HFFc6 (cell line): ENCODE measurements at regions not wholly inside any gene's neighbourhood (a gene's known extent, or its start where the extent isn't known, plus 50 kb on each side); places are given as distances from the start of the nearest gene placed in this dataset.

Source experiments
- DNase-seq: peaks from one replicate; pipeline ENCODE4 v3.0.0-alpha.2; 2018
- H3K27ac Mint-ChIP-seq: 2 replicates; pipeline ENCODE4 v1.8.0; 2020; ENCODE audit warnings: mild to moderate bottlenecking, mixed read lengths
- H3K27me3 Mint-ChIP-seq: 2 replicates; pipeline ENCODE4 v1.8.0; 2021; ENCODE audit warnings: mild to moderate bottlenecking, moderate library complexity, mixed read lengths; ENCODE audit not compliant: insufficient read depth
- H3K36me3 Mint-ChIP-seq: 2 replicates; pipeline ENCODE4 v1.8.0; 2021; ENCODE audit warnings: low read depth, mixed read lengths
- H3K4me1 Mint-ChIP-seq: 2 replicates; pipeline ENCODE4 v1.8.0; 2020; ENCODE audit warnings: low read depth, mixed read lengths
- H3K4me3 Mint-ChIP-seq: 2 replicates; pipeline ENCODE4 v1.8.0; 2020; ENCODE audit warnings: mild to moderate bottlenecking, moderate library complexity, mixed read lengths
- H3K9me3 Mint-ChIP-seq: 2 replicates; pipeline ENCODE4 v1.8.0; 2020; ENCODE audit warnings: mild to moderate bottlenecking, mixed read lengths
- CTCF ChIP-seq: fragments of 200-600 bp; sonication (generic); IDR thresholded peaks from 2 replicates; pipeline ENCODE4 v1.5.0; 2021; ENCODE audit warnings: antibody characterized with exemption, mild to moderate bottlenecking

GRCh38 chr10:125557801-125558505 lies 125.0 kb downstream of the TEX36 start:
- no peak for DNase-seq
- Mint-ChIP-seq H3K27me3 (peaks cover 18% of the 10 kb centered on the region), H3K4me3 (no peak overlapping the region), H3K4me1 (no peaks in the 10 kb centered on the region), H3K27ac (no peak overlapping the region), H3K9me3 (no peaks in the 10 kb centered on the region), H3K36me3 (no peaks in the 10 kb centered on the region)
- TF ChIP-seq CTCF: no peak

GRCh38 chr10:125557311-125557710 lies 125.7 kb downstream of the TEX36 start:
- TF ChIP-seq CTCF: no peak
- Mint-ChIP-seq H3K4me1 (no peaks in the 10 kb centered on the region), H3K27ac (no peak overlapping the region), H3K9me3 (no peaks in the 10 kb centered on the region), H3K36me3 (no peaks in the 10 kb centered on the region), H3K27me3 (peaks cover 18% of the 10 kb centered on the region), H3K4me3 (no peak overlapping the region)
- DNase-seq: no peak

GRCh38 chr10:125556882-125557281 lies 126.1 kb downstream of the TEX36 start:
- H3K36me3 Mint-ChIP-seq: no peaks in the 10 kb centered on the region
- no peak for DNase-seq
- H3K4me1 Mint-ChIP-seq: no peaks in the 10 kb centered on the region
- H3K9me3 Mint-ChIP-seq: no peaks in the 10 kb centered on the region
- H3K27ac Mint-ChIP-seq: no peak overlapping the region
- TF ChIP-seq CTCF: no peak
- no peak overlapping the region for H3K4me3 Mint-ChIP-seq
- H3K27me3 Mint-ChIP-seq: peaks cover 18% of the 10 kb centered on the region

- Mint-ChIP-seq H3K9me3 (no peaks in the 10 kb centered on the region), H3K36me3 (no peaks in the 10 kb centered on the region), H3K4me3 (no peak overlapping the region), H3K27ac (no peak overlapping the region), H3K27me3 (peaks cover 22% of the 10 kb centered on the region), H3K4me1 (no peaks in the 10 kb centered on the region)
- TF ChIP-seq CTCF: no peak
- no peak for DNase-seq
Observed at GRCh38 chr10:125555743-125556142, 127.2 kb downstream of the TEX36 start.

GRCh38 chr10:125555267-125555666 lies 127.7 kb downstream of the TEX36 start:
- DNase-seq: no peak
- Mint-ChIP-seq H3K4me1 (peaks cover 3% of the 10 kb centered on the region; the same call in 1 of the 2 replicates), H3K4me3 (no peak overlapping the region), H3K27me3 (peaks cover 22% of the 10 kb centered on the region), H3K36me3 (no peaks in the 10 kb centered on the region), H3K27ac (no peak overlapping the region), H3K9me3 (no peaks in the 10 kb centered on the region)
- TF ChIP-seq CTCF: no peak
